KMS-11 (cell line): ENCODE measurements at regions not wholly inside any gene's neighbourhood (a gene's known extent, or its start where the extent isn't known, plus 50 kb on each side); places are given as distances from the start of the nearest gene placed in this dataset.

Source experiments
- H2AFZ ChIP-seq: fragments of 200-600 bp; sonication (generic); 2 replicates; pipeline ENCODE4 v1.6.1; 2016; ENCODE audit warnings: antibody characterized with exemption, mixed run types, low read depth
- H3K27ac ChIP-seq: fragments of 200-600 bp; sonication (generic); 2 replicates; pipeline ENCODE4 v1.6.1; 2016; ENCODE audit warnings: mild to moderate bottlenecking, mixed run types
- H3K27me3 ChIP-seq: fragments of 200-600 bp; sonication (generic); 2 replicates; pipeline ENCODE4 v1.6.1; 2017; ENCODE audit warnings: mild to moderate bottlenecking, low read depth, mixed run types, moderate library complexity; ENCODE audit not compliant: insufficient read depth
- H3K36me3 ChIP-seq: fragments of 200-600 bp; sonication (generic); 2 replicates; pipeline ENCODE4 v1.6.1; 2017; ENCODE audit warnings: mild to moderate bottlenecking, mixed run types; ENCODE audit not compliant: insufficient read depth
- H3K4me1 ChIP-seq: fragments of 200-600 bp; sonication (generic); 2 replicates; pipeline ENCODE4 v1.6.1; 2016; ENCODE audit warnings: mild to moderate bottlenecking, low read depth, mixed run types; ENCODE audit not compliant: poor library complexity, severe bottlenecking
- H3K4me2 ChIP-seq: fragments of 200-600 bp; sonication (generic); 2 replicates; pipeline ENCODE4 v1.7.0; 2016; ENCODE audit warnings: mild to moderate bottlenecking, mixed run types
- H3K4me3 ChIP-seq: fragments of 200-600 bp; sonication (generic); IDR thresholded peaks from 2 replicates; pipeline ENCODE4 v1.6.1; 2017; ENCODE audit warnings: low read depth, low read length, mixed read lengths; ENCODE audit not compliant: insufficient read depth
- H3K79me2 ChIP-seq: fragments of 200-600 bp; sonication (generic); 2 replicates; pipeline ENCODE4 v1.6.1; 2016; ENCODE audit warnings: low read depth, mixed run types; ENCODE audit not compliant: insufficient read depth
- H3K9ac ChIP-seq: fragments of 200-600 bp; sonication (generic); 2 replicates; pipeline ENCODE4 v1.6.1; 2016; ENCODE audit warnings: mild to moderate bottlenecking, mixed run types
- H4K20me1 ChIP-seq: fragments of 200-600 bp; sonication (generic); 2 replicates; pipeline ENCODE4 v1.6.1; 2016; ENCODE audit warnings: mild to moderate bottlenecking, mixed run types; ENCODE audit not compliant: insufficient read depth
- TF ChIP-seq, protein P1 (sequence below): fragments of 200-600 bp; sonication (generic); conservative IDR thresholded peaks from 2 replicates; pipeline ENCODE4 v1.6.1; 2017; ENCODE audit warnings: low read depth, mild to moderate bottlenecking, antibody characterized with exemption, low read length, moderate library complexity, mixed read lengths

DNA sequence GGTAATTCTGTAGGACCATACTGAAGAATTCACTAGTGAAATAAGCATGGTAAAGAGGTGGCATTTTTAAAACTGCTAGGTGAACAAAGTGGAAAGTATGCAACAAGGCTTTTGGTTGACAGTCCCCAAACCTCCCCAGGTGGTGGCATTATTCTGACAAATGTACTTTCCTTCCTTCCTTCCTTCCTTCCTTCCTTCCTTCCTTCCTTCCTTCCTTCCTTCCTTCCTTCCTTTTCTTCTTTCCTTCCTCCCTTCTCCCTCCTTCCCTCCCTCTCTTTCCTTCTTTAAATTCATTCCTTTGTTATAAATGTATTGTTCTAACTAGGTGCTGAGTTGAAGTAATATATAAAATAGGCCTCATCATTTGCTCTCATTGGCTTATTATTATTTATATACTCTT lies 284.7 kb upstream of the ANO5 start:
- Histone ChIP-seq H3K36me3 (no peaks in the 10 kb centered on the region), H3K4me1 (no peaks in the 10 kb centered on the region), H3K4me3 (no peak overlapping the region), H3K4me2 (no peak overlapping the region), H3K27ac (no peak overlapping the region), H3K9ac (no peak overlapping the region), H2AFZ (no peak overlapping the region), H3K79me2 (no peaks in the 10 kb centered on the region), H4K20me1 (no peaks in the 10 kb centered on the region), H3K27me3 (no peaks in the 10 kb centered on the region)
- TF ChIP-seq, protein P1, sequence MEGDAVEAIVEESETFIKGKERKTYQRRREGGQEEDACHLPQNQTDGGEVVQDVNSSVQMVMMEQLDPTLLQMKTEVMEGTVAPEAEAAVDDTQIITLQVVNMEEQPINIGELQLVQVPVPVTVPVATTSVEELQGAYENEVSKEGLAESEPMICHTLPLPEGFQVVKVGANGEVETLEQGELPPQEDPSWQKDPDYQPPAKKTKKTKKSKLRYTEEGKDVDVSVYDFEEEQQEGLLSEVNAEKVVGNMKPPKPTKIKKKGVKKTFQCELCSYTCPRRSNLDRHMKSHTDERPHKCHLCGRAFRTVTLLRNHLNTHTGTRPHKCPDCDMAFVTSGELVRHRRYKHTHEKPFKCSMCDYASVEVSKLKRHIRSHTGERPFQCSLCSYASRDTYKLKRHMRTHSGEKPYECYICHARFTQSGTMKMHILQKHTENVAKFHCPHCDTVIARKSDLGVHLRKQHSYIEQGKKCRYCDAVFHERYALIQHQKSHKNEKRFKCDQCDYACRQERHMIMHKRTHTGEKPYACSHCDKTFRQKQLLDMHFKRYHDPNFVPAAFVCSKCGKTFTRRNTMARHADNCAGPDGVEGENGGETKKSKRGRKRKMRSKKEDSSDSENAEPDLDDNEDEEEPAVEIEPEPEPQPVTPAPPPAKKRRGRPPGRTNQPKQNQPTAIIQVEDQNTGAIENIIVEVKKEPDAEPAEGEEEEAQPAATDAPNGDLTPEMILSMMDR, result no peak

DNA sequence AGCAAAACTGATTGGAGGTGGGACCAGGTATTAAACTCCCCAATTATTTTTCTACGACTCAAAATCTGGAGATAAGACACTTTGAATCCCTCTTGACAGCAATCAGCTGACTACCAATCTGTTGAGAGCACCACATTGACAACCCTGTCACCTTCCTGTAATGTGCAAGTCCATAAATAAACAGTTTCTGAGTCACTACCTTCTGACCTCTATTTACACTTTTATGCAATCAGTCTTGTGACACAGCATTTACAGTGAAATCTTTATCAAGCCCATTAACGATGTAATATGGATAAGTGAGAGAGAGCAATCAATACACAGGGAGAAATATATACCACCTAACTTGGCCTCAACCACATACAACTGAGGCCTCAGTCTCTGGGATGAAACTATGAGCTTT lies 283.7 kb upstream of the ANO5 start:
- Histone ChIP-seq H4K20me1 (no peaks in the 10 kb centered on the region), H3K36me3 (no peaks in the 10 kb centered on the region), H3K27ac (no peak overlapping the region), H3K4me1 (no peaks in the 10 kb centered on the region), H3K27me3 (no peaks in the 10 kb centered on the region), H3K9ac (no peak overlapping the region), H3K79me2 (no peaks in the 10 kb centered on the region), H3K4me2 (no peak overlapping the region), H2AFZ (no peak overlapping the region), H3K4me3 (no peak overlapping the region)
- TF ChIP-seq, protein P1, result no peak

DNA sequence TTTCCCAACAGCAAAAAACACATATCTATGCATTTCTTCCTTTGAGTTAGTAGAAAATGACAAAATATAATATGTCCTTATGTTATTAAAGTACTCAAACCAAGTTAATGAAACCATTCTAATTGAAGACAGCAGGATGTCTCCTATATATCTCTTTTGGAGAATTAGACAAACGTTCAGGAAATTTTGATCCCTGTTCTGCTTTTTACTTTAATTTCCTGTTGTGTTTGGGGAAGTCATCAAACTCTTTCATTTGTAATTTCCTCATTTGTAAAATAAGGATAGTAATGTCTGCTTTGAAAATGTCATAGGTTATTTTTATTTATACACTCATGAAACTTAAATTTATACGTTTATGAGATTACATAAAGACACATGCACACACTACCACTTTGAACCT lies 281.8 kb upstream of the ANO5 start:
- Histone ChIP-seq H3K9ac (no peak overlapping the region), H2AFZ (no peak overlapping the region)

DNA sequence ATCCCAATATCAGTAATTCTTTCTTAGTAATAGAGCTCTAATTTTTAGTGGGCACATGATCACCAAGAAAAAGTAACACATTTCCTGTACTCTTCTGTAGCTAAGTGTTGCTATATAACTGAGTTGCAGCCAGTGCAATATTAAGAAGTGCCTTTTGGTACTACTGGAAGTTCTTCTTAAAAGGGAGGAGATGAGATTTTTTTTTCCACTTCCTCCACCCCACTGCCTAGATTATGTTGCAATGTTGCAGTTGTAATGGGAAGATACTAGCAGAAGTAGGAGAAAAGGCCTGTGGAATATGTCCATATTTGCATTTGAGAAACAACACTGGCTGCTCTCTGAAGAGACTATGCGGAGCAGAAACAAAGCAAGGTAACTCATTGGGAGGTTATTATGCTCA lies 280.6 kb upstream of the ANO5 start:
- H3K27ac ChIP-seq, result no peak overlapping the region
- H3K79me2 ChIP-seq, result no peaks in the 10 kb centered on the region
- H3K9ac ChIP-seq, result no peak overlapping the region
- no peaks in the 10 kb centered on the region for H3K4me1 ChIP-seq
- TF ChIP-seq, protein P1, result no peak
- no peak overlapping the region for H2AFZ ChIP-seq
- H3K27me3 ChIP-seq, result no peaks in the 10 kb centered on the region
- H4K20me1 ChIP-seq, result no peaks in the 10 kb centered on the region
- no peak overlapping the region for H3K4me2 ChIP-seq
- H3K4me3 ChIP-seq, result no peak overlapping the region
- no peaks in the 10 kb centered on the region for H3K36me3 ChIP-seq

More for the DNA sequence above, 281.8 kb upstream of the ANO5 start:
- no peaks in the 10 kb centered on the region for H3K79me2 ChIP-seq
- H3K27ac ChIP-seq, result no peak overlapping the region
- no peak overlapping the region for H3K4me2 ChIP-seq
- H3K4me3 ChIP-seq, result no peak overlapping the region
- H3K27me3 ChIP-seq, result no peaks in the 10 kb centered on the region
- H3K36me3 ChIP-seq, result no peaks in the 10 kb centered on the region
- TF ChIP-seq, protein P1, result no peak
- no peaks in the 10 kb centered on the region for H4K20me1 ChIP-seq
- H3K4me1 ChIP-seq, result no peaks in the 10 kb centered on the region
